ENCODE measurements at regions not wholly inside any gene's neighbourhood (a gene's known extent, or its start where the extent isn't known, plus 50 kb on each side); places are given as distances from the start of the nearest gene placed in this dataset.
"Not testable (repeated sequence)": the region's sequence is repeated elsewhere in the genome, so short reads cannot be mapped to it uniquely, and the experiment has no call there.

- Histone ChIP-seq H3K4me2 (ENCODE audit: low read depth, low read length, poor library complexity, severe bottlenecking) (no peak overlapping the region), H3K9me3 (ENCODE audit: insufficient read depth, low read length) (no peaks in the 10 kb centered on the region), H3K36me3 (ENCODE audit: low read length) (no peaks in the 10 kb centered on the region), H3F3A (ENCODE audit: insufficient read depth) (no peaks in the 10 kb centered on the region), H4K20me1 (ENCODE audit: low read depth, low read length) (no peaks in the 10 kb centered on the region), H3K27me3 (ENCODE audit: low read length) (no peaks in the 10 kb centered on the region), H3K4me3 (ENCODE audit: insufficient read depth, low read length, poor library complexity, severe bottlenecking) (no peak overlapping the region), H3K27ac (ENCODE audit: low read depth, low read length) (no peak overlapping the region), H3K9me2 (replicated peaks; ENCODE audit: insufficient read depth, low read length) (no peaks in the 10 kb centered on the region), H3K79me2 (ENCODE audit: insufficient read depth, low read length) (no peaks in the 10 kb centered on the region), H2AFZ (ENCODE audit: low read depth, low read length, severe bottlenecking) (no peak overlapping the region), H3K9ac (ENCODE audit: low read length) (no peak overlapping the region)
- no peak for TF ChIP-seq EZH2phosphoT487 (conservative IDR thresholded peaks at IDR 0.05; ENCODE audit: low read length)
- no peak for TF ChIP-seq CTCF (IDR thresholded peaks at IDR 0.05; ENCODE audit: insufficient read depth, low read length, poor library complexity, severe bottlenecking)
Measured at GRCh38 chr1:73205294-73205973, 923.1 kb upstream of the NEGR1 start.

- Histone ChIP-seq H4K20me1 (ENCODE audit: low read depth, low read length) (no peaks in the 10 kb centered on the region), H3K27me3 (ENCODE audit: low read length) (no peaks in the 10 kb centered on the region), H3K79me2 (ENCODE audit: insufficient read depth, low read length) (no peaks in the 10 kb centered on the region), H3K9me2 (replicated peaks; ENCODE audit: insufficient read depth, low read length) (no peaks in the 10 kb centered on the region), H3K4me2 (ENCODE audit: low read depth, low read length, poor library complexity, severe bottlenecking) (no peak overlapping the region), H3K27ac (ENCODE audit: low read depth, low read length) (no peak overlapping the region), H3F3A (ENCODE audit: insufficient read depth) (no peaks in the 10 kb centered on the region), H2AFZ (ENCODE audit: low read depth, low read length, severe bottlenecking) (no peak overlapping the region), H3K36me3 (ENCODE audit: low read length) (no peaks in the 10 kb centered on the region), H3K9me3 (ENCODE audit: insufficient read depth, low read length) (no peaks in the 10 kb centered on the region), H3K9ac (ENCODE audit: low read length) (no peak overlapping the region), H3K4me3 (ENCODE audit: insufficient read depth, low read length, poor library complexity, severe bottlenecking) (no peak overlapping the region)
- TF ChIP-seq CTCF (IDR thresholded peaks at IDR 0.05; ENCODE audit: insufficient read depth, low read length, poor library complexity, severe bottlenecking), result no peak
- TF ChIP-seq EZH2phosphoT487 (conservative IDR thresholded peaks at IDR 0.05; ENCODE audit: low read length), result no peak
Measured at GRCh38 chr1:73197972-73198371, 915.6 kb upstream of the NEGR1 start.

- H3K36me3 ChIP-seq (ENCODE audit: low read length), result no peaks in the 10 kb centered on the region
- H3K4me3 ChIP-seq (ENCODE audit: insufficient read depth, low read length, poor library complexity, severe bottlenecking), result no peak overlapping the region
- TF ChIP-seq CTCF (IDR thresholded peaks at IDR 0.05; ENCODE audit: insufficient read depth, low read length, poor library complexity, severe bottlenecking) (no peak), EZH2phosphoT487 (conservative IDR thresholded peaks at IDR 0.05; ENCODE audit: low read length) (no peak)
- no peaks in the 10 kb centered on the region for H3K9me2 ChIP-seq (replicated peaks; ENCODE audit: insufficient read depth, low read length)
- H3K27me3 ChIP-seq (ENCODE audit: low read length), result no peaks in the 10 kb centered on the region
- H3K4me2 ChIP-seq (ENCODE audit: low read depth, low read length, poor library complexity, severe bottlenecking), result no peak overlapping the region
- no peaks in the 10 kb centered on the region for H3F3A ChIP-seq (ENCODE audit: insufficient read depth)
- H4K20me1 ChIP-seq (ENCODE audit: low read depth, low read length), result no peaks in the 10 kb centered on the region
- no peak overlapping the region for H3K9ac ChIP-seq (ENCODE audit: low read length)
- H2AFZ ChIP-seq (ENCODE audit: low read depth, low read length, severe bottlenecking), result no peak overlapping the region
- H3K27ac ChIP-seq (ENCODE audit: low read depth, low read length), result no peak overlapping the region
- no peaks in the 10 kb centered on the region for H3K79me2 ChIP-seq (ENCODE audit: insufficient read depth, low read length)
- no peaks in the 10 kb centered on the region for H3K9me3 ChIP-seq (ENCODE audit: insufficient read depth, low read length)
Measured at GRCh38 chr1:73194965-73195364, 912.6 kb upstream of the NEGR1 start.

GRCh38 chr1:73183581-73183980 lies 901.2 kb upstream of the NEGR1 start:
- H3K9ac ChIP-seq (ENCODE audit: low read length), result not testable (repeated sequence)

More at GRCh38 chr1:73183581-73183980, 901.2 kb upstream of the NEGR1 start:
- not testable (repeated sequence) for H3K27ac ChIP-seq (ENCODE audit: low read depth, low read length); H3K27me3 ChIP-seq (ENCODE audit: low read length); H3K9me2 ChIP-seq (replicated peaks; ENCODE audit: insufficient read depth, low read length); H3K36me3 ChIP-seq (ENCODE audit: low read length); H3K79me2 ChIP-seq (ENCODE audit: insufficient read depth, low read length); H3K9me3 ChIP-seq (ENCODE audit: insufficient read depth, low read length); H4K20me1 ChIP-seq (ENCODE audit: low read depth, low read length); H3K4me3 ChIP-seq (ENCODE audit: insufficient read depth, low read length, poor library complexity, severe bottlenecking); H3F3A ChIP-seq (ENCODE audit: insufficient read depth); H3K4me2 ChIP-seq (ENCODE audit: low read depth, low read length, poor library complexity, severe bottlenecking); H2AFZ ChIP-seq (ENCODE audit: low read depth, low read length, severe bottlenecking)
